Testis (tissue), 2 donors: ENCODE measurements at regions not wholly inside any gene's neighbourhood (a gene's known extent, or its start where the extent isn't known, plus 50 kb on each side); places are given as distances from the start of the nearest gene placed in this dataset.

ENCODE experiments used
- DNase-seq: peaks from one replicate; pipeline ENCODE4 v3.0.0-alpha.2; 2019
- H3K27ac ChIP-seq, 2 donors: fragments of 200-600 bp; sonication (generic); one replicate each; pipeline ENCODE4 v1.5.1; 2019
- H3K27me3 ChIP-seq: fragments of 200-600 bp; sonication (generic); one replicate; pipeline ENCODE4 v1.5.1; 2019
- H3K36me3 ChIP-seq: fragments of 200-600 bp; sonication (generic); one replicate; pipeline ENCODE4 v1.5.1; 2017; ENCODE audit warnings: low read depth; ENCODE audit errors: missing control alignments
- H3K4me1 ChIP-seq: fragments of 200-600 bp; sonication (generic); one replicate; pipeline ENCODE4 v1.5.1; 2019
- H3K4me3 ChIP-seq, 2 donors: fragments of 200-600 bp; sonication (generic); one replicate each; pipeline ENCODE4 v1.5.1; 2017 to 2019
- H3K9me3 ChIP-seq: fragments of 200-600 bp; sonication (generic); one replicate; pipeline ENCODE4 v1.5.1; 2017
- POLR2A ChIP-seq: fragments of 450-650 bp; IDR thresholded peaks from one replicate; pipeline ENCODE4 v1.6.1; 2017; ENCODE audit warnings: antibody characterized with exemption, mild to moderate bottlenecking, moderate library complexity
- WGBS, 2 donors: methylation state at CpG; one replicate each; pipeline ENCODE4 v1.1.5; 2018; 5-methylcytosine and 5-hydroxymethylcytosine counted together
- intact Hi-C: fragments of 100-400 bp; cut with DNase I; formaldehyde crosslinking; loops from one replicate; pipeline ENCODE4 v1.15.1; 2023; ENCODE audit warnings: low total_unique reads
- TF ChIP-seq, protein P1 (sequence below), 3 experiments: fragments of 450-650 bp in 2 of 3; fragments of 200-600 bp in 1 of 3; sonication (generic) in 1 of 3; IDR thresholded peaks; one replicate each; pipeline ENCODE4 v1.5.1; 2016 to 2019; ENCODE audit warnings: antibody characterized with exemption in 3 of 3, mild to moderate bottlenecking in 2 of 3, moderate library complexity in 1 of 3

DNA sequence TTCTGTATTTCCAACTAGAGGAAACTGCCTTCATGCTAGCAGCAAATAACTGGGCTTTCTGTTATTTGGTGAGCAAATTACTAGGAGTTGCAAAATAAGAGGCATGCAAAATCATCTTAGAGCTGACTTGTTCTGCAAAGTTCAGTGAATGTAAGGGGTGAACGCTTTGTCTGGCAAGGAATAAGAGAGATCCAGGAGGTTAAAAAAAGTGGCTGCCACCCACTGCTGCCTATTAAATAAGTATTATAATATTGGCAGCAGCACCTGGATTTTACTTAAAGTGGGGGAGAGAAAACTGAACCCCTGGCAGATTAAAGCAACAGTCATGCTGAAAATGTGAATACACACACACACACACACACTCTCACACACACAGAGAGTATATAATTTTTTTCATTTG is 557.0 kb downstream of the FLRT2 start:
- H3K9me3 ChIP-seq: no peaks in the 10 kb centered on the region
- no peak for DNase-seq
- H3K4me1 ChIP-seq: no peaks in the 10 kb centered on the region
- TF ChIP-seq POLR2A: no peak
- TF ChIP-seq, protein P1, sequence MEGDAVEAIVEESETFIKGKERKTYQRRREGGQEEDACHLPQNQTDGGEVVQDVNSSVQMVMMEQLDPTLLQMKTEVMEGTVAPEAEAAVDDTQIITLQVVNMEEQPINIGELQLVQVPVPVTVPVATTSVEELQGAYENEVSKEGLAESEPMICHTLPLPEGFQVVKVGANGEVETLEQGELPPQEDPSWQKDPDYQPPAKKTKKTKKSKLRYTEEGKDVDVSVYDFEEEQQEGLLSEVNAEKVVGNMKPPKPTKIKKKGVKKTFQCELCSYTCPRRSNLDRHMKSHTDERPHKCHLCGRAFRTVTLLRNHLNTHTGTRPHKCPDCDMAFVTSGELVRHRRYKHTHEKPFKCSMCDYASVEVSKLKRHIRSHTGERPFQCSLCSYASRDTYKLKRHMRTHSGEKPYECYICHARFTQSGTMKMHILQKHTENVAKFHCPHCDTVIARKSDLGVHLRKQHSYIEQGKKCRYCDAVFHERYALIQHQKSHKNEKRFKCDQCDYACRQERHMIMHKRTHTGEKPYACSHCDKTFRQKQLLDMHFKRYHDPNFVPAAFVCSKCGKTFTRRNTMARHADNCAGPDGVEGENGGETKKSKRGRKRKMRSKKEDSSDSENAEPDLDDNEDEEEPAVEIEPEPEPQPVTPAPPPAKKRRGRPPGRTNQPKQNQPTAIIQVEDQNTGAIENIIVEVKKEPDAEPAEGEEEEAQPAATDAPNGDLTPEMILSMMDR (IDR thresholded peaks at IDR 0.05): no peak
- H3K27ac ChIP-seq: no peak overlapping the region
- intact Hi-C loops: no loop called here
- H3K4me3 ChIP-seq: no peak overlapping the region
- 35 to 55% methylated on average over 1 of the region's 1 CpG for WGBS, 2 donors
- no peaks in the 10 kb centered on the region for H3K27me3 ChIP-seq
- no peaks in the 10 kb centered on the region for H3K36me3 ChIP-seq

DNA sequence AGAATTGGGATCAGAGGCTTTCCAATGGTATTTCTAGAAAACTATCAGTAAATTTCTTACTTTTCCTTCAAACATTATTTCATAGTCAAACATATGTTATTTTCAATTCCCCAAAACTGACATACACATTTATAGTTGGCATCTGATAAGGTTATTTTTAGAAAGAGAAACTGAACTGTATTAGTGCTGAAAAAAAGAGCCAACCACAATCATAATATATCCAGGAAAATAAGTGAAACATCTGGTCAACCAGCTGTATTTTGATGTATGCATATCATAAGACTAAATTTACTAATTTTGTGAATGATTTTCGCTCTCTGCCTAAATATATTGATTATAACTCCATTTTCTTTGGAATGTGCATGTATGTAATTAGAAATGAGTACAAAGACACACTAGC is 554.2 kb downstream of the FLRT2 start:
- Histone ChIP-seq H3K27me3 (no peaks in the 10 kb centered on the region), H3K9me3 (no peaks in the 10 kb centered on the region), H3K36me3 (no peaks in the 10 kb centered on the region), H3K4me3 (no peak overlapping the region), H3K4me1 (no peaks in the 10 kb centered on the region), H3K27ac (no peak overlapping the region)
- no peak for DNase-seq
- 86 to 93% methylated on average over 1 of the region's 1 CpG for WGBS, 2 donors
- no peak for TF ChIP-seq POLR2A
- TF ChIP-seq, protein P1 (IDR thresholded peaks at IDR 0.05): no peak
- intact Hi-C loops: no loop called here

DNA sequence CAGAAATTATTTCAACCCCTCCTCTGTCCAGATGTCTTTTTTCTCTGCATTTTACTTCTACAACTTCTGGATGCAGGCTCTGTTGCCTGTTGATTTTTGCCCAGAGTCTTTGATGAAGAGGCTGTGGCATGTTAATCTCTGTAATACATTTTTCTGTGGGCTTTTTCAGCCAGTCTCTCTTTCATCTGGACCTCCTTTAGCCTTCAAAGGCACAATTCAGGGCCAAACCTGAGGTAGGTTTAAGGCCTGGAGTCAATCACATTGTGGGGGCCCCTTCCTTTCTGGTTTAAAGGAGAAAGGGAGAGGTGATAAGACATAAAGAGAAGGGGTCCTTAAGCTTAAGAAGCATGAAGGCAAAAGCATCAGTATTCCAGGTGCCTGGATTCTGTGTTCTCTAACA is 553.7 kb downstream of the FLRT2 start:
- Histone ChIP-seq H3K4me1 (no peaks in the 10 kb centered on the region), H3K27me3 (no peaks in the 10 kb centered on the region), H3K9me3 (no peaks in the 10 kb centered on the region), H3K27ac (no peak overlapping the region), H3K36me3 (no peaks in the 10 kb centered on the region), H3K4me3 (no peak overlapping the region)
- no peak for TF ChIP-seq POLR2A
- TF ChIP-seq, protein P1 (IDR thresholded peaks at IDR 0.05): no peak
- no peak for DNase-seq
- intact Hi-C loops: no loop called here

GRCh38 chr14:86072116-86072894 is 542.4 kb downstream of the FLRT2 start:
- no peaks in the 10 kb centered on the region for H3K27me3 ChIP-seq
- intact Hi-C loops: no loop called here
- H3K4me1 ChIP-seq: no peaks in the 10 kb centered on the region
- TF ChIP-seq, protein P1 (IDR thresholded peaks at IDR 0.05): no peak
- no peak for TF ChIP-seq POLR2A
- H3K9me3 ChIP-seq: no peaks in the 10 kb centered on the region
- no peak overlapping the region for H3K27ac ChIP-seq
- H3K36me3 ChIP-seq: no peaks in the 10 kb centered on the region
- H3K4me3 ChIP-seq: no peak overlapping the region
- 34 to 55% methylated on average over 5 of the region's 5 CpGs for WGBS, 2 donors
- no peak for DNase-seq

GRCh38 chr14:86066651-86067050 is 536.7 kb downstream of the FLRT2 start:
- Histone ChIP-seq H3K27me3 (no peaks in the 10 kb centered on the region), H3K27ac (no peak overlapping the region), H3K4me3 (no peak overlapping the region), H3K9me3 (no peaks in the 10 kb centered on the region), H3K4me1 (no peaks in the 10 kb centered on the region), H3K36me3 (no peaks in the 10 kb centered on the region)
- intact Hi-C loops: no loop called here
- 83 to 92% methylated on average over 2 of the region's 2 CpGs for WGBS, 2 donors
- no peak for TF ChIP-seq POLR2A
- TF ChIP-seq, protein P1 (IDR thresholded peaks at IDR 0.05): no peak
- no peak for DNase-seq
